Superior temporal gyrus (tissue), 1 donor: ENCODE measurements at regions not wholly inside any gene's neighbourhood (a gene's known extent, or its start where the extent isn't known, plus 50 kb on each side); places are given as distances from the start of the nearest gene placed in this dataset.

Source experiments
- DNase-seq: peaks from one replicate; pipeline ENCODE4 v3.0.0-alpha.2; 2016; ENCODE audit errors: extremely low spot score

DNA sequence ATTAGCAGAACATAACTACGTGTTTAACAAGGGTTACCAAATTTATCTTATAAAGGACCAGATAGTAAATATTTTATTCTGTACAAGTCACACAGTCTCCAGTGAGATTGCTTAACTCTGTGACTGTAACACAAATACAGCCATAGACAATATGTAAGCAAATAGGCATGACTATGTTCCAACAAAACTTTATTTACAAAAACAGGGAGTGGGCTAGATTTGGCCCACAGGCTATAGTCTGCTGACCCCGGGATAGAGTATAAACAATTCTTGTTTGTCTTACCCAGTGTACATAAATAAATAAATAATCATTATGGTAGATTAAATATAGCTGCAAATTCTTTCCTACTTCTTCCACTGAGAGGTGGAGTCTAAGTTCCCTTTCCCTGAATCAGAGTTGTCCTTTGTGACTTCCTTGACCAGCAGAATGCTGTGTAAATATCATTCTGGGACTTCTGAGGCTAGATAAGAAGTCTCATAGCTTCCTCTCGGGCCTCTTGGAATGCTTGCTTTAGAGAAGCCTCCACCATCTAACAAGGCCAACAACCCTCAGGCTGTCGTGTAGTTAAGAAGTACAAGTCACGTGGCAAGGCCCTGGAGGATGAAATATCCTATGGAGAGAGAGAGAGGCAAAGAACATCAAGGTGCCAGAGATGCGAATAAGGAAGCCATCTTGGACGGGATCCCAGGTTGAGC is 59.1 kb upstream of the TMEM244 start:
- DNase-seq = no peak

DNA sequence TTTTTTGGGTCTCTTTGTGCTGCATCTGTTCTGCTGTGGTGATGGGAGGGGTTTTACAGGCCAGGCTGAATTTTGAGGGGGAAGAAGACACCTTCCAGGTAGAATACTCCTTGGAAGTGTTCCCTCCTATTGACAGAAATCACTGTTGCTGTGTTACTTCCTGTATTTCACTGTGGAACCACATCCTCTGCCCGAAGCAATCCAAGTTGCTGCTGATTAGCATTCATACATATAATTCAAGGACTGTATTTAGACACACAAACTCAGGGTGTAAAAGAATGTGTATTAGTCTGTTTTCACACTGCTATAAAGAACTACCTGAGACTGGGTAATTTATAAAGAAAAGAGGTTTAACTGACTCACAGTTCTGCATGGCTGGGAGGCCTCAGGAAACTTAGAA is 50.6 kb upstream of the TMEM244 start:
- DNase-seq = no peak
